Upper lobe of right lung (tissue), 1 donor: ENCODE measurements at regions not wholly inside any gene's neighbourhood (a gene's known extent, or its start where the extent isn't known, plus 50 kb on each side); places are given as distances from the start of the nearest gene placed in this dataset.

Experiments used
- ATAC-seq: fragments of 200-7000 bp; cut with Tn5 transposase; one replicate; pipeline ENCODE4 v1.9.1; 2020; ENCODE audit warnings: mild to moderate bottlenecking, moderate library complexity
- DNase-seq: peaks from one replicate; pipeline ENCODE4 v3.0.0-alpha.2; 2020
- H3K27ac ChIP-seq: fragments of 200-600 bp; one replicate; pipeline ENCODE4 v1.8.0; 2022
- H3K27me3 ChIP-seq: fragments of 200-600 bp; one replicate; pipeline ENCODE4 v1.8.0; 2022; ENCODE audit warnings: mild to moderate bottlenecking
- H3K36me3 ChIP-seq: fragments of 200-600 bp; one replicate; pipeline ENCODE4 v1.8.0; 2022
- H3K4me1 ChIP-seq: fragments of 200-600 bp; one replicate; pipeline ENCODE4 v1.8.0; 2022
- H3K4me3 ChIP-seq: fragments of 200-600 bp; one replicate; pipeline ENCODE4 v1.8.0; 2022; ENCODE audit warnings: mild to moderate bottlenecking
- H3K9me3 ChIP-seq: fragments of 200-600 bp; one replicate; pipeline ENCODE4 v1.8.0; 2022
- intact Hi-C: fragments of 100-400 bp; cut with DNase I; formaldehyde crosslinking; loops from one replicate; pipeline ENCODE4 v1.11.0; 2022
- TF ChIP-seq, protein P1 (sequence below): fragments of 200-600 bp; IDR thresholded peaks from one replicate; pipeline ENCODE4 v1.8.0; 2022; ENCODE audit warnings: antibody characterized with exemption
- donor health status: DM: no; HTN: yes; CAD: no; lungs with severe emphysema.

DNA sequence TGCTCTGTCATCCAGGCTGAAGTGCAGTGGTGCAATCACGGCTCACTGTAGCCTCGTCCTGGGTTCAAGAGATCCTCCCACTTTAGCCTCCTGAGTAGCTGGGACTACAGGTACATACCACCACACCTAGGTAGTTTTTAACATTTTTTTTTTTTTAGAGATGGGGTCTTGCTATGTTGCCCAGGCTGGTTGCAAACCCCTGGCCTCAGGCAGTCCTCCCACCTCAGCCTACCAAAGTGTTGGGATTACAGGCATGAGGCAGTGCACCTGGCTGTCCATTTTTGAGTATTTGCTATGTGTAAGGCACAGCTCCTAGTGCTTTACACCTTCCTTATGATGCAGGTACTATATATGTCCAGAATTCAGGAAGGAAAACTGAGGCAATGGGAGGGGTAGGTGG, 138.8 kb upstream of the ZNF536 start:
- Histone ChIP-seq H3K27me3 (peaks cover 65% of the 10 kb centered on the region), H3K27ac (no peak overlapping the region), H3K4me1 (peaks cover under 1% of the 10 kb centered on the region), H3K9me3 (no peaks in the 10 kb centered on the region), H3K4me3 (no peak overlapping the region), H3K36me3 (no peaks in the 10 kb centered on the region)
- TF ChIP-seq, protein P1, sequence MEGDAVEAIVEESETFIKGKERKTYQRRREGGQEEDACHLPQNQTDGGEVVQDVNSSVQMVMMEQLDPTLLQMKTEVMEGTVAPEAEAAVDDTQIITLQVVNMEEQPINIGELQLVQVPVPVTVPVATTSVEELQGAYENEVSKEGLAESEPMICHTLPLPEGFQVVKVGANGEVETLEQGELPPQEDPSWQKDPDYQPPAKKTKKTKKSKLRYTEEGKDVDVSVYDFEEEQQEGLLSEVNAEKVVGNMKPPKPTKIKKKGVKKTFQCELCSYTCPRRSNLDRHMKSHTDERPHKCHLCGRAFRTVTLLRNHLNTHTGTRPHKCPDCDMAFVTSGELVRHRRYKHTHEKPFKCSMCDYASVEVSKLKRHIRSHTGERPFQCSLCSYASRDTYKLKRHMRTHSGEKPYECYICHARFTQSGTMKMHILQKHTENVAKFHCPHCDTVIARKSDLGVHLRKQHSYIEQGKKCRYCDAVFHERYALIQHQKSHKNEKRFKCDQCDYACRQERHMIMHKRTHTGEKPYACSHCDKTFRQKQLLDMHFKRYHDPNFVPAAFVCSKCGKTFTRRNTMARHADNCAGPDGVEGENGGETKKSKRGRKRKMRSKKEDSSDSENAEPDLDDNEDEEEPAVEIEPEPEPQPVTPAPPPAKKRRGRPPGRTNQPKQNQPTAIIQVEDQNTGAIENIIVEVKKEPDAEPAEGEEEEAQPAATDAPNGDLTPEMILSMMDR, result no peak
- intact Hi-C loops, result no loop called here
- DNase-seq (no peak), ATAC-seq (no peak)

DNA sequence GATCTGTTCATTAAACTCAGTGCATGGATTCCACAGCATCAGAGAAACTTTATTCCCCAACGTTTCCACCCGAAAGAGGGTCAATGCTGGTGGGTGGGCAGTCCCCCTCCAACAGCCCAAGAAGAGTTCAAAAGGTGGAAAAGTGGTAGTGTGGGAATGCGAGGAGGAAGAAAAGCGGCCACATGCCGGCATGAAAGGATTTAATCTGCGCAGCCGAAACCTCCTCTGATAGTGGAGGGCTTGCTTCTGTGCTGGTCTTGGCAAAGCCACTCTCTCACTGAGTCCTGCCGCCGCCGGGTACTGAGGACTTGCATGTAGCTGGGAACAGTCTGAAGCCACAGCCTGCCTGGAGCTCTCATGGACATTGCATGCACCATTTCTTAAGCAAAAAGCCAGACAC, 136.2 kb upstream of the ZNF536 start:
- no peak for DNase-seq
- no peaks in the 10 kb centered on the region for H3K9me3 ChIP-seq
- ATAC-seq, result no peak
- H3K4me1 ChIP-seq, result no peaks in the 10 kb centered on the region
- intact Hi-C loops, result no loop called here
- H3K27ac ChIP-seq, result no peak overlapping the region
- no peaks in the 10 kb centered on the region for H3K36me3 ChIP-seq
- H3K27me3 ChIP-seq, result peaks cover 46% of the 10 kb centered on the region
- H3K4me3 ChIP-seq, result no peak overlapping the region
- TF ChIP-seq, protein P1, result no peak

DNA sequence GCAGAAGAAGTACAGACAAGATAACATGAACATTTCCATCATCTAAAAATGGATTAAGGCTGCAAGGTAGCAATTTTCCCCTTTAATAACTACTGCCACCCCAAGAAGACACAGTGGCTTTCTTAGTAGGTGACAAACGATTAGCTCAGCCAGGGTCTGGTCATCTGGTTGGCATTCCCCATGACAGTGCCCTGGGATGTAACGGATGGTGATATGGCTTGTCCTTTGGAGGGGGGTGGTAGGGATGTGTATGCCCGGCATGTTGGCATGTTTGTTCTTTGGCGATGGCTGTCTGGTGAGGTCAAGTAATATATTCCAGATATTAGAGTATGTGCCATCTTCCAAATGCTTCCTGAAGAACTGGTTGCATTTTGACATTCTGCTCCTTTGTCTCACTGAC, 135.6 kb upstream of the ZNF536 start:
- intact Hi-C loops, result no loop called here
- ATAC-seq (no peak), DNase-seq (no peak)
- no peak overlapping the region for H3K27ac ChIP-seq
- H3K4me3 ChIP-seq, result no peak overlapping the region
- peaks cover 40% of the 10 kb centered on the region for H3K27me3 ChIP-seq
- no peaks in the 10 kb centered on the region for H3K36me3 ChIP-seq
- no peaks in the 10 kb centered on the region for H3K9me3 ChIP-seq
- H3K4me1 ChIP-seq, result no peaks in the 10 kb centered on the region
- TF ChIP-seq, protein P1, result no peak

DNA sequence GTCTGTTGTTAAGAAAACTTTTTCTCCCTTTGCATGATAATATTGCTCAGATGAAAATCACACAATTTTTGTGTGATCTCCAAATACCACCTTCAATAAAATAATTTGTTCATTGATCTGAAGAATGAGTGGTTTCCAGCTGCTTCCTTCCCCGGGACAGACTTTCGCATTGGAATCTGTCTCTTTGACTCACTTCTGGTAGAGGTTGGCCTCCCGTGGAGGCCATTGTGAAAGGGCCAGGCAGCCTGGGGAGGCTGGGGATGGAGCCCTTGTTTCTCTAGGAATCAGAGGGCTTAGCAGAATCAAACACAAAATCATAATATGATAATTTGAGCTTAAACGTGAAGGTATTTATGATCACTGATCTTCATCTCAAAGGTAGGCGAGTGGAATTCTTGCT, 135.0 kb upstream of the ZNF536 start:
- no peak for DNase-seq
- H3K27ac ChIP-seq, result no peak overlapping the region
- intact Hi-C loops, result no loop called here
- H3K36me3 ChIP-seq, result no peaks in the 10 kb centered on the region
- H3K4me1 ChIP-seq, result no peaks in the 10 kb centered on the region
- peaks cover 35% of the 10 kb centered on the region for H3K27me3 ChIP-seq
- TF ChIP-seq, protein P1, result no peak
- no peak overlapping the region for H3K4me3 ChIP-seq
- H3K9me3 ChIP-seq, result no peaks in the 10 kb centered on the region
- no peak for ATAC-seq

DNA sequence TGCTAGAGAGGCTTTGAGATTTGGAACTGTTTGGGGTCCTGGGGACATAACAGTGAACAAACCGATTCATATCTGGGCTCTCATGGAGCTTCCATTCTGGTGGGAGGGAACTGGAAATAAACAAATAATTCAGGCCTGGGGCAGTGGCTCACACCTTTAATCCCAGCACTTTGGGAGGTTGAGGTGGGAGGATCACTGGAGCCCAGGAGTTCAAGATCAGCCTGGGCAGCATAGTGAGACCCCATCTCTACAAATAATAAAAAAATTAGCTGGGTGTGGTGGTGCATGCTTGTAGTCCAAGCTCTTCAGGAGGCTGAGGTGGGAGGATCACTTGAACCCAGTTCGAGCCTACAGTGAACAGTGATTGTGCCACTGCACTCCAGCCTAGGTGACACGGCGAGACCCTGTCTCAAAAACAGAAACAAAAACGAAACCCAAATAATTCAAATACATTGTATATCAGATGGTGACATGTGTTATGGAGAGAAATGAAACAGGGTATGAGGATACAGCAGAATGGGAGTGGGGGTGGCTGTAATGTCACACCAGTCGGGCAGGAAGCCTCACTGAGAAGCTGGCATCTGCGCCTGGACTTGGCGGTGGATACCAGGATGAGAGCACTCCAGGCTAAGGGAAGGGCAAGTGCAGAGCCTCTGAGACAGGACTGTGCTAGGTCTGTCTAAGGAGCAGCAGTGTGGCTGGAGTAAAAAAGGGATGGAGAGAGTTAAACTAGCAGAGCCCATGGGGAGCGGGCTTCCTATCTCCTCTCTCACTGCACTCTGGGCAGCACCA, 131.1 kb upstream of the ZNF536 start:
- Histone ChIP-seq H3K4me1 (no peaks in the 10 kb centered on the region), H3K9me3 (no peaks in the 10 kb centered on the region), H3K36me3 (no peaks in the 10 kb centered on the region), H3K27ac (no peak overlapping the region), H3K4me3 (no peak overlapping the region), H3K27me3 (peaks cover 19% of the 10 kb centered on the region)
- no peak for DNase-seq
- intact Hi-C loops, result no loop called here
- TF ChIP-seq, protein P1, result no peak
- ATAC-seq, result no peak
